ENCODE measurements at regions not wholly inside any gene's neighbourhood (a gene's known extent, or its start where the extent isn't known, plus 50 kb on each side); places are given as distances from the start of the nearest gene placed in this dataset.

DNA sequence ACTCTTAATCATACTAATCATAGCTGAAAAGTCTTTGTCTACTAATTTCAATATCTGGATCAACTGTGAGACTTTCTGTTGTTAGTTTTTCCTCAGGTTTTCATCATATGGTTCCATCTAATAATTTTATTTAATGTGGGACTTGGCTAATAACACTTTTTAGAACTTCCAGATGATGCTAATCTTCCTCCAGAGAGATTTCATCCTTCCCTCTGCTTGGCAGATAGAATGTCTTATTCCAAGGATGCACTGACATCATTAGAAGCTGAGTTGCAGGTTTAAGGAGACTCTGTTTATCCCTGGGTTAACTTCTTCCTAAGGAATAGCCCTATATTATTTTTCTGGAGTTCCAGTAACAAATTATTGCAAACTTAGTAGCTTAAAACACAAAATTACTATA lies 325.6 kb downstream of the COG6 start:
- TF ChIP-seq, protein P1, sequence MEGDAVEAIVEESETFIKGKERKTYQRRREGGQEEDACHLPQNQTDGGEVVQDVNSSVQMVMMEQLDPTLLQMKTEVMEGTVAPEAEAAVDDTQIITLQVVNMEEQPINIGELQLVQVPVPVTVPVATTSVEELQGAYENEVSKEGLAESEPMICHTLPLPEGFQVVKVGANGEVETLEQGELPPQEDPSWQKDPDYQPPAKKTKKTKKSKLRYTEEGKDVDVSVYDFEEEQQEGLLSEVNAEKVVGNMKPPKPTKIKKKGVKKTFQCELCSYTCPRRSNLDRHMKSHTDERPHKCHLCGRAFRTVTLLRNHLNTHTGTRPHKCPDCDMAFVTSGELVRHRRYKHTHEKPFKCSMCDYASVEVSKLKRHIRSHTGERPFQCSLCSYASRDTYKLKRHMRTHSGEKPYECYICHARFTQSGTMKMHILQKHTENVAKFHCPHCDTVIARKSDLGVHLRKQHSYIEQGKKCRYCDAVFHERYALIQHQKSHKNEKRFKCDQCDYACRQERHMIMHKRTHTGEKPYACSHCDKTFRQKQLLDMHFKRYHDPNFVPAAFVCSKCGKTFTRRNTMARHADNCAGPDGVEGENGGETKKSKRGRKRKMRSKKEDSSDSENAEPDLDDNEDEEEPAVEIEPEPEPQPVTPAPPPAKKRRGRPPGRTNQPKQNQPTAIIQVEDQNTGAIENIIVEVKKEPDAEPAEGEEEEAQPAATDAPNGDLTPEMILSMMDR (IDR thresholded peaks at IDR 0.05; ENCODE audit: low read length): no peak
- TF ChIP-seq EZH2 (IDR thresholded peaks at IDR 0.05; ENCODE audit: borderline replicate concordance, low read length): no peak
